GM23338 (cell line): ENCODE measurements at regions not wholly inside any gene's neighbourhood (a gene's known extent, or its start where the extent isn't known, plus 50 kb on each side); places are given as distances from the start of the nearest gene placed in this dataset.

ENCODE experiments used
- CTCF ChIP-seq, 2 experiments: fragments of 200-600 bp in 1 of 2; sonication (generic) in 1 of 2; conservative IDR thresholded peaks; 2 replicates each; pipeline versions ENCODE4 v1.5.1 to v1.6.1; 2016 to 2017; ENCODE audit warnings: antibody characterized with exemption in 2 of 2, low read depth in 2 of 2, mild to moderate bottlenecking in 2 of 2, moderate library complexity in 1 of 2
- POLR2AphosphoS5 ChIP-seq: IDR thresholded peaks from 2 replicates; pipeline ENCODE4 v1.6.1; 2016; ENCODE audit warnings: antibody characterized with exemption, low read depth

- TF ChIP-seq POLR2AphosphoS5 (no peak), CTCF (conservative IDR thresholded peaks at IDR 0.05; ENCODE audit: low read depth in 2 of 2) (no peak)
These were observed 137.4 kb upstream of the AKR1E2 start for GRCh38 chr10:4688601-4689000.
